Mesenchymal stem cell (in vitro differentiated cells and primary cell): ENCODE measurements at regions not wholly inside any gene's neighbourhood (a gene's known extent, or its start where the extent isn't known, plus 50 kb on each side); places are given as distances from the start of the nearest gene placed in this dataset.
A peak's percentile ranks its signal among the peaks of the same experiment; 100 is the strongest.

Experiments used
- DNase-seq: peaks from one replicate; pipeline ENCODE4 v3.0.0-alpha.2; 2013
- H2AFZ ChIP-seq: one replicate; pipeline ENCODE4 v1.6.1; 2013; ENCODE audit warnings: low read depth, mild to moderate bottlenecking, control low read depth, inconsistent platforms, low read length, moderate library complexity
- H2AK5ac ChIP-seq: 2 replicates; pipeline ENCODE4 v1.6.1; 2013; ENCODE audit warnings: low read length, moderate library complexity, mild to moderate bottlenecking, inconsistent platforms; ENCODE audit not compliant: severe bottlenecking
- H2BK120ac ChIP-seq: one replicate; pipeline ENCODE4 v1.6.1; 2013; ENCODE audit warnings: low read depth, mild to moderate bottlenecking, inconsistent platforms, low read length, moderate library complexity
- H2BK12ac ChIP-seq, 2 experiments: one replicate each; pipeline ENCODE4 v1.6.1; 2013; ENCODE audit warnings: inconsistent platforms in 2 of 2, low read length in 2 of 2, mild to moderate bottlenecking in 2 of 2, moderate library complexity in 2 of 2, control low read depth in 1 of 2
- H2BK15ac ChIP-seq: one replicate; pipeline ENCODE4 v1.6.1; 2013; ENCODE audit warnings: mild to moderate bottlenecking, low read depth, inconsistent platforms; ENCODE audit not compliant: poor library complexity, severe bottlenecking
- H2BK5ac ChIP-seq: 2 replicates; pipeline ENCODE4 v1.6.1; 2013; ENCODE audit warnings: low read depth, mild to moderate bottlenecking, low read length, control low read depth, inconsistent platforms; ENCODE audit not compliant: poor library complexity, severe bottlenecking
- H3K14ac ChIP-seq, 2 experiments: one replicate each; pipeline ENCODE4 v1.6.1; 2013; ENCODE audit warnings: inconsistent platforms in 2 of 2, low read length in 2 of 2, control low read depth in 1 of 2, mild to moderate bottlenecking in 1 of 2, moderate library complexity in 1 of 2
- H3K18ac ChIP-seq, 2 experiments: one replicate each; pipeline ENCODE4 v1.6.1; 2013; ENCODE audit warnings: inconsistent platforms in 2 of 2, low read length in 2 of 2, control low read depth in 1 of 2, low read depth in 1 of 2, mild to moderate bottlenecking in 1 of 2
- H3K23ac ChIP-seq, 2 experiments: one replicate each; pipeline ENCODE4 v1.6.1; 2013; ENCODE audit warnings: inconsistent platforms in 2 of 2, low read length in 2 of 2, mild to moderate bottlenecking in 2 of 2, moderate library complexity in 2 of 2, control low read depth in 1 of 2
- H3K27ac ChIP-seq: 2 replicates; pipeline ENCODE4 v1.5.1; 2013; ENCODE audit warnings: mild to moderate bottlenecking, moderate library complexity, low read length, control low read depth, inconsistent platforms; ENCODE audit not compliant: poor library complexity, severe bottlenecking
- H3K27me3 ChIP-seq, 2 experiments: 2 replicates each; pipeline versions ENCODE4 v1.6.1 to v1.7.0; 2013; ENCODE audit warnings: low read length in 2 of 2, mild to moderate bottlenecking in 2 of 2, moderate library complexity in 2 of 2, control low read depth in 1 of 2, inconsistent platforms in 1 of 2; ENCODE audit not compliant: control insufficient read depth in 1 of 2, insufficient read depth in 1 of 2
- H3K36me3 ChIP-seq, 2 experiments: 2 replicates each; pipeline versions ENCODE4 v1.6.1 to v1.7.0; 2013; ENCODE audit warnings: low read length in 2 of 2, control low read depth in 1 of 2, inconsistent platforms in 1 of 2, low read depth in 1 of 2, mild to moderate bottlenecking in 1 of 2; ENCODE audit not compliant: insufficient read depth in 2 of 2, control insufficient read depth in 1 of 2
- H3K4ac ChIP-seq, 2 experiments: one replicate each; pipeline ENCODE4 v1.6.1; 2013; ENCODE audit warnings: inconsistent platforms in 2 of 2, low read length in 2 of 2, mild to moderate bottlenecking in 2 of 2, moderate library complexity in 2 of 2, control low read depth in 1 of 2, low read depth in 1 of 2
- H3K4me1 ChIP-seq: 2 replicates; pipeline ENCODE4 v1.6.1; 2013; ENCODE audit warnings: low read depth, low read length, control low read depth; ENCODE audit not compliant: control insufficient read depth, insufficient read depth
- H3K4me2 ChIP-seq: 2 replicates; pipeline ENCODE4 v1.6.1; 2013; ENCODE audit warnings: low read length, mild to moderate bottlenecking, inconsistent platforms; ENCODE audit not compliant: poor library complexity, severe bottlenecking
- H3K4me3 ChIP-seq, 2 experiments: 2 replicates each; pipeline versions ENCODE4 v1.5.1 to v1.7.0; 2013; ENCODE audit warnings: low read length in 2 of 2, mild to moderate bottlenecking in 2 of 2, control low read depth in 1 of 2, low read depth in 1 of 2; ENCODE audit not compliant: insufficient read depth in 1 of 2
- H3K79me1 ChIP-seq: replicated peaks from 2 replicates; pipeline ENCODE4 v1.6.1; 2013; ENCODE audit warnings: mild to moderate bottlenecking, control low read depth, low read length, inconsistent platforms; ENCODE audit not compliant: poor library complexity, severe bottlenecking
- H3K9ac ChIP-seq: 2 replicates; pipeline ENCODE4 v1.7.0; 2013; ENCODE audit warnings: mild to moderate bottlenecking, low read length, moderate library complexity
- H3K9me3 ChIP-seq: 2 replicates; pipeline ENCODE4 v1.7.0; 2013; ENCODE audit warnings: mild to moderate bottlenecking, low read length; ENCODE audit not compliant: control insufficient read depth
- H4K8ac ChIP-seq: one replicate; pipeline ENCODE4 v1.6.1; 2013; ENCODE audit warnings: inconsistent platforms, mild to moderate bottlenecking, low read length, moderate library complexity
- H4K91ac ChIP-seq: one replicate; pipeline ENCODE4 v1.6.1; 2013; ENCODE audit warnings: mild to moderate bottlenecking, low read length, inconsistent platforms
- WGBS: methylation state at CpG from one replicate; pipeline ENCODE4 v1.1.7; 2013; ENCODE audit warnings: mixed read lengths; 5-methylcytosine and 5-hydroxymethylcytosine counted together

GRCh38 chr6:53982366-53983050, 128.7 kb upstream of the MLIP start:
- H2BK15ac ChIP-seq, result no peak overlapping the region
- H2AK5ac ChIP-seq, result no peak overlapping the region
- H3K79me1 ChIP-seq, result no peaks in the 10 kb centered on the region
- no peak overlapping the region for H4K8ac ChIP-seq
- H3K9ac ChIP-seq, result no peak overlapping the region
- H3K18ac ChIP-seq, result no peak overlapping the region
- no peak for DNase-seq
- no peak overlapping the region for H2BK120ac ChIP-seq
- no peak overlapping the region for H2BK5ac ChIP-seq
- H2BK12ac ChIP-seq, result no peak overlapping the region
- 85% methylated on average over 4 of the region's 4 CpGs for WGBS
- H3K27ac ChIP-seq, result no peak overlapping the region
- H3K23ac ChIP-seq, result no peak overlapping the region
- H3K4me1 ChIP-seq, result peaks cover 12% of the 10 kb centered on the region
- no peak overlapping the region for H2AFZ ChIP-seq
- no peaks in the 10 kb centered on the region for H3K27me3 ChIP-seq
- H3K14ac ChIP-seq, result no peak overlapping the region
- no peak overlapping the region for H4K91ac ChIP-seq
- H3K4ac ChIP-seq, result no peak overlapping the region
- H3K4me2 ChIP-seq, result no peak overlapping the region
- H3K4me3 ChIP-seq, result no peak overlapping the region
- H3K9me3 ChIP-seq, result no peaks in the 10 kb centered on the region
- H3K36me3 ChIP-seq, result no peaks in the 10 kb centered on the region

GRCh38 chr6:53983301-53983700, 127.9 kb upstream of the MLIP start:
- H3K79me1 ChIP-seq, result no peaks in the 10 kb centered on the region
- H3K4me1 ChIP-seq, result peaks cover 10% of the 10 kb centered on the region
- H2BK12ac ChIP-seq, result no peak overlapping the region
- H2BK15ac ChIP-seq, result no peak overlapping the region
- peak overlapping the region; percentile 85 for H2BK5ac ChIP-seq
- no peak overlapping the region for H3K14ac ChIP-seq
- H3K9me3 ChIP-seq, result no peaks in the 10 kb centered on the region
- H4K91ac ChIP-seq, result no peak overlapping the region
- no CpG with 5 or more reads among the region's 1 CpG for WGBS
- H4K8ac ChIP-seq, result no peak overlapping the region
- no peaks in the 10 kb centered on the region for H3K36me3 ChIP-seq
- H3K4me2 ChIP-seq, result no peak overlapping the region
- peak overlapping the region; percentile 70 for H3K27ac ChIP-seq
- no peak overlapping the region for H2AFZ ChIP-seq
- H2BK120ac ChIP-seq, result no peak overlapping the region
- H3K4me3 ChIP-seq, result no peak overlapping the region
- no peaks in the 10 kb centered on the region for H3K27me3 ChIP-seq
- H2AK5ac ChIP-seq, result peak overlapping the region; percentile 76
- no peak overlapping the region for H3K23ac ChIP-seq
- no peak overlapping the region for H3K18ac ChIP-seq
- peak overlapping the region in 1 of 2 experiments; percentile 33 for H3K4ac ChIP-seq
- no peak for DNase-seq
- no peak overlapping the region for H3K9ac ChIP-seq

- H3K18ac ChIP-seq, result no peak overlapping the region
- H2AK5ac ChIP-seq, result no peak overlapping the region
- peak; percentile 88 for DNase-seq
- H3K4me2 ChIP-seq, result no peak overlapping the region
- H3K27ac ChIP-seq, result peak overlapping the region; percentile 85
- no peak overlapping the region for H3K23ac ChIP-seq
- no peak overlapping the region for H3K4ac ChIP-seq
- no peak overlapping the region for H2BK120ac ChIP-seq
- H3K79me1 ChIP-seq, result no peaks in the 10 kb centered on the region
- H3K9me3 ChIP-seq, result no peaks in the 10 kb centered on the region
- peaks cover 10% of the 10 kb centered on the region for H3K4me1 ChIP-seq
- H2BK12ac ChIP-seq, result no peak overlapping the region
- H4K91ac ChIP-seq, result no peak overlapping the region
- no peaks in the 10 kb centered on the region for H3K36me3 ChIP-seq
- H4K8ac ChIP-seq, result peak overlapping the region; percentile 55
- H2BK5ac ChIP-seq, result no peak overlapping the region
- H3K9ac ChIP-seq, result peak overlapping the region; percentile 19
- H2BK15ac ChIP-seq, result no peak overlapping the region
- no CpG with 5 or more reads among the region's 2 CpGs for WGBS
- H2AFZ ChIP-seq, result no peak overlapping the region
- H3K4me3 ChIP-seq, result peak overlapping the region in 1 of 2 experiments; percentile 25
- H3K14ac ChIP-seq, result no peak overlapping the region
- no peaks in the 10 kb centered on the region for H3K27me3 ChIP-seq
Measured at GRCh38 chr6:53984163-53984562, 127.1 kb upstream of the MLIP start.

GRCh38 chr6:53984581-53984980, 126.7 kb upstream of the MLIP start:
- H3K18ac ChIP-seq, result peak overlapping the region in 1 of 2 experiments; percentile 56
- no peak overlapping the region for H3K4me2 ChIP-seq
- no peak overlapping the region for H4K8ac ChIP-seq
- peak overlapping the region in 1 of 2 experiments; percentile 25 for H3K4me3 ChIP-seq
- no peaks in the 10 kb centered on the region for H3K9me3 ChIP-seq
- WGBS, result 85% methylated on average over 2 of the region's 3 CpGs
- peak overlapping the region; percentile 75 for H2BK5ac ChIP-seq
- peak overlapping the region; percentile 85 for H3K27ac ChIP-seq
- H3K14ac ChIP-seq, result no peak overlapping the region
- H3K9ac ChIP-seq, result peak overlapping the region; percentile 19
- no peaks in the 10 kb centered on the region for H3K36me3 ChIP-seq
- no peak overlapping the region for H2BK12ac ChIP-seq
- H3K23ac ChIP-seq, result no peak overlapping the region
- H2BK120ac ChIP-seq, result no peak overlapping the region
- DNase-seq, result no peak
- H3K27me3 ChIP-seq, result no peaks in the 10 kb centered on the region
- peaks cover 10% of the 10 kb centered on the region for H3K4me1 ChIP-seq
- no peak overlapping the region for H4K91ac ChIP-seq
- no peaks in the 10 kb centered on the region for H3K79me1 ChIP-seq
- H2AK5ac ChIP-seq, result peak overlapping the region; percentile 98
- no peak overlapping the region for H3K4ac ChIP-seq
- H2AFZ ChIP-seq, result no peak overlapping the region
- no peak overlapping the region for H2BK15ac ChIP-seq
